C1 segment of cervical spinal cord (tissue), 14 donors: ENCODE measurements at regions not wholly inside any gene's neighbourhood (a gene's known extent, or its start where the extent isn't known, plus 50 kb on each side); places are given as distances from the start of the nearest gene placed in this dataset.
A peak's percentile ranks its signal among the peaks of the same experiment; 100 is the strongest.

ENCODE experiments used
- DNase-seq, 14 donors: peaks; one replicate each; lab custom pipeline; 2025; lab: John Stamatoyannopoulos, UW

DNA sequence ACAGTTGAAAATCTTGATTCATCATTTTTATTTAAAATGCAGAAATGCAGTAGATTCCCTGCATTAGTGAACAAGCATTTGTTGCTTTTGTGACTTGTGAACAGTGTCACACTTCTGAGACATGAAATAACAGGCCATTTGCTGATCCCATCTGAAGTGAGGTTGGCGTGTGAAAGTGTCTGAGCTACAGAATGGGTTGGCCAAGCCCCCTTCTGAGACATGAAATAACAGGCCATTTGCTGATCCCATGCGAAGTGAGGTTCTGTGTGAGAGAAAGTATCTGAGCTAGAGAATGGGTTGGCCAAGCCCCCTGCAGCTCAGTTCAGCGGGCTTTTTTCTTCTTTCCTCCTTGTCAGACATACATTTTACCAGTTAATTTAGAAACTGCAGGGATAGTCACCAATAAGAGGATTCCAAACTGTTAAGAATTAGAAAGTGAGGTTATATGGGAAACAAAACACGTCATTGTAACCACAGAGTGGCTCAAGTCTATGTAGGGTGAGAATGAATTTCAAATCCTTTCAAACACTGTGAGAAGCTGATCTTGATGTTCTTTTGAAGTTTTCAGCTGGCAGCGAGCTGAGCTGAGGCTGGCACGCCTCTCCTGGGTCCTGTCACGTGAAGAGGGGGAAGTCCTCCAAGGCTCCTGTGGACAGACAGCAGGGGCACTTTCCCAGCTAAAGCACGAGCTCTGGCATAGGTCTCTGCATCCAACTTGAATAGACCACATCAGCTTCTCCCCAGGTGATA is 339.2 kb upstream of the SALL3 start:
- DNase-seq, result no peak

DNA sequence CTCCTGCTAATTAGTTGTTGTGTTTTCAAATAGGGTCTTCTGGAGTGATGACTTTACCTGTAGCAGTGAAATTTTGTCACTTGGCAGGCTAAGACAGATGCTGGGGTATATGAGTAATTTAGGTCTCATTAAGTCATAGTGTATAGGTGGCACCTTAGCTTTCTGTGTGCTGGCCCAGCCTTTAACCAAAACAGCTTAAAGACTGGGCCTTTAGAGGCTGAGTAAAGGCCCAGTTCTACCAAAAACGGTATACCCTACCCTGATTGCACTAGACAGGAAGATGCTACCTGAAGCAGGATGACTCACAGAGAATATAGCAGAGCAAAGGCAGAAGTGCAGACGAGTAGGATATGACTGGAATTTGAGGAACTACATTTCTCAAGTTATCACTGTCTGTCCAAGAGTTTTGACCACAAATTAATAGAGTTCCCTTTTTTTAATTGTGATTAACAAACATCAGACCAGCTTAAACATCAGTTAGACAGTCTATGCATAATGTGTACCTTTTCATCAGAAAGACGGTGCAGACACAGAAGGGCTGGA is 337.9 kb upstream of the SALL3 start:
- no peak for DNase-seq

DNA sequence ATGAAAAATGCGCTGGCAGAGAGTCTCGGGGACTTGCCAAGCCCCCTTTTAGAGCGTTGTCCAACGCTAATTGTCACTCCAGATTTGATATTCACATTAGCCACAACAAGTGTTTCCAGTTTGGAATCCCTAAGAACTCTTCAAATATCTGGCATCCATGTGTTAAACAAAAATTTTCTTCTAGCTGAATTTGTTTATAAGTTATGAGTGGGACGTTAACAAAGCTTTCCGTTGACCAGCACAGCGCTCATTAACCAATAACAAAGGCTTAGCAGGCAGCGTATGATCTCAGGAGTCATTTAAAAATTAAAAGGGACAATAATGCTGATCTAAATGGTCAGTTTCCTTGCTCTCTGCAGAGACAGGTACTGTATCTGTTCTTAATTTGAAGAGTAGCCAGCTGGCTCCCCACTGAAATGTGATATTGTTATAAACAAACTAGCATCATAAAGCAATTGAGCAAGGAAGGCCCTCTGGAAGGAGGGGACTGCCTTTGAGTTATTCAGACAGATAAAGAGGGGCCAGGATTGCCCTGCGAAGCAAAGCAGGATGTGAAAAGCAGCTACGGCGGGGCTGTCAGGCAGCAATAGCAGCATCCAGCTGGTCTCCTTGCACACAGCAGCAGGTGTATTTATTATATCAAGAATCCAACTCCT is 337.2 kb upstream of the SALL3 start:
- DNase-seq, result no peak

DNA sequence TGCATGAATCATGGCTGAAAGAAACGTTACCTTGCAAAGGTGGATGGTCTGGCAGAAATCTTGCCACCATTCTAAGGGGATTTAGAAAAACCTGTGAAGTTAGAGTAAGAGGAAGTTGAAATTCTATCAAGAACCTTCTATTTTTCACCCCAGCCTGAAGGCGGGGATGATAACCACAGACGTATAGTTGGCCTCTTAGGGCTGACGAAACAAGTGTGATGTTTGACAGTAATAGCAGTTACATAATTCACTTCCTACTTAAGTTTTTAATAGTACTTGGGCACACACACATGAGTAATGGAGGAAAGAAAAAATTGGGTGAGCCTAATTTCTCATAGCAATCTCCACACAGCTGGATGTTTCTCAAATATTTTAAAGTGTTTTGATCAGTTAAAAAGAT is 336.6 kb upstream of the SALL3 start:
- DNase-seq, result no peak

DNA sequence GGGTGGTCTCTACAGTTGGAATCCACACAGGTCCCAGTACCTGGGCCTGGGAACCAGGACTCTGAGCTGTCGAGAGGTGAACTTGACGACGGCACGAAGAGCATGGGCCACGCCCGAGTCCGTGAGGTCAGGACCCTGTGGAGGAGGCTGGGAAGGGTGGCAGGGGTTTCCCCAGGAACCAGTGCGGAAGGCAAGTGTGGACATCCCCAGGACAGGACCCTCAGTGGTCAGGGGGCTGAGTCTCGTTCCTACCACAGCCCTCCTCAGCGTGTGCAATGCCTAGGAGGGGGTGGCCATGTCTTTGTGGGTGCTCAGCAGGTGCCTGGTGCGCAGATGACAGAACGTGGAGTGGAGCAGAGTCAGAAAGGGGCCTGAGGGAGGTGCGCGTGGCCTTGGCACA is 335.6 kb upstream of the SALL3 start:
- DNase-seq, result no peak

DNA sequence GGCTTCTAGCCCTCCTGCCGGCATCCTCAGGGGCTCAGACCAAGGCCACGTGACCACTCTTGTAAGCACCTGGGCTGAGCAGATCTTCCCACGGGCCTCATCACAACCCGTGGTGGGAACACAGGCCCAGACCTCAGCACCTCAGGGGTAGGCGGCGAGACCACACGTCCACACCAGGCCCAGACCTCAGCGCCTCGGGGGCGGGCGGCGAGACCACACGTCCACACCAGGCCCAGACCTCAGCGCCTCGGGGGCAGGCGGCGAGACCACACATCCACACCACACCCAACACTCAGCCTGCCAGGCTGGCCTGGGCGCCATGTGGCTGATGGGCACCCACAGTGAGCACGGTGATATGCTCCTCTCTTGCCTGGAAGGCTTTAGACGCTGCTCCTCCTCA is 334.4 kb upstream of the SALL3 start:
- no peak for DNase-seq

DNA sequence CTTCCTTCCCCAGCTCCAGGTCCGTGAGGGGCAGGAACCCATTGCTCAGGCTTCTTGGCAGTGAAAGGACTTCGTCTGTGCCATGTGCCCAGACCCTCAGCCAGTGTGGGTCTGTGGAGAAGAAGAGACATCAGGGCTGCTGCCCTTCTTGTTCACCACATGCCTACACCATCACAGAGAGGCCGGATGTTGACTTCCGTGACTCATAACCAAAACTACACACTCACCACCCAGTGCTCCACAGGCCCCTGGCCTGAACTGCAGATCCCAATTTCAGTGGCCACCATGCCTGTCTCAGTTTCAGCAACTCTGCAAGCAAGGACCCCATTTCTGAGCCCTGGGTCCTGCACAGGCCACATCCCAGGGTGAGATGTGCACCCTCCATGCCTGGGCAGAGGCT is 332.6 kb upstream of the SALL3 start:
- DNase-seq, result no peak

DNA sequence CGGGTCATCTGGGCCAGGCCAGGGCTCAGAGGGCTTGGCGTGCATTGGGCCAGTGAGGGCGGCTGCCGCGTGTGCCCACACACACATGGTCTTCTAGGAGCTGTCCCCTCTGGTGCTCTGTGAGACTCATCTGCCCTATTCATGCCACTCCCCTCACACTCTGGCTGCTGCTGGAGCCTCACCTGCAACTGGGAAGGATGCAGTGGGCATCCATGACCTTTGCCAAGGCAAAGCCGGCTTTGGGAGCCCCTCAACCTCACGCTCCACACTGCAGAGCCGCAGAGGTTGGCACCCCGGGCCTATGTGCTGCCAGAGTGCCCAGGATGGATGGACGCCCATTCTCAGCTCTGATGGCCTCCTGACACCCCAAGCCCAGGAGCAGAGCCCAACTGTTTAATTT is 330.2 kb upstream of the SALL3 start:
- DNase-seq, result no peak

DNA sequence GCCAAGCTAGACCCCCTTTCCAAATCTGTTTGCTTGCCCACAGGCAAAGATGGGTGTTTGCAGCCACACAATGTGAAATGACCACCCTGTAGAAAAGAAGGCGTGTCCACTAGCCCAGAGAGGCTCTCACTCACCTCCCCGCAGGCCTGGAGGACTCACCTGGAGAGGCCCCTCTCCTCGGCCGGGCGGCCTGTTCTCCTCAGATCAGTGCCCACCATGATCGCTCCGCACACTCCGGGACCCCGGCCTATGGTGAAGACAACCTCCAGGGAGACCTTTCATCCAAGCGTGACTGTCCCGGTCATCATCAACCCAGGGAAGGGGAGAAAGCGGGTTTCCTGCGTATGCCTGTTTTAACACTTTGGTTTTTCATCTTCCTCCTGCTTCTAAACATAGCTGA is 328.7 kb upstream of the SALL3 start:
- DNase-seq, result no peak

DNA sequence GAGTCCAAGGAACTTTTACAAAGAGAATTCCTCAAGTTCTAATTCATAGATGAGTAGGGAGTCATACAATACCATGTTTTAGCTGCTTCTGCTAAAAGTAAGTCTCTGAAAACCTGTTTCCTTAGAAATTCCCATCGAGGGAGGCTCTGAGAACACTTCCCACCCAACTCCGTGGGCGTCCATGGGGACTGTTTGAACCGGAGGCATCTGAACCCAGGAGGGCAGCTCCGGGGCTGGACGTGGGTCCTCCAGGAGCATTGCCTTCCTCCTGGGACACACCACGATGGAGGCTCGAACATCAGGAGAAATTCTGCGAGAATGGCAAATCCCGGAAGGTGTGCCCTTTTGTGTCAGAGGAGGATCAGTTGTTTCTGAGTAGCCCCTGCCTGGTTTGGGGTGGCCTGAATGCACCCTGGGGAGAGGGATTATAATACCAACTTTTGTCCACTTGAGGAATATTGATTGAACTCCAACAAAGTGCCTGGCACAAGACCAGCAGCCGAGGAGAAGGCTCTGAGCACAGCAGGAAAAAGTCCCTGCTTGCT is 327.5 kb upstream of the SALL3 start:
- no peak for DNase-seq

DNA sequence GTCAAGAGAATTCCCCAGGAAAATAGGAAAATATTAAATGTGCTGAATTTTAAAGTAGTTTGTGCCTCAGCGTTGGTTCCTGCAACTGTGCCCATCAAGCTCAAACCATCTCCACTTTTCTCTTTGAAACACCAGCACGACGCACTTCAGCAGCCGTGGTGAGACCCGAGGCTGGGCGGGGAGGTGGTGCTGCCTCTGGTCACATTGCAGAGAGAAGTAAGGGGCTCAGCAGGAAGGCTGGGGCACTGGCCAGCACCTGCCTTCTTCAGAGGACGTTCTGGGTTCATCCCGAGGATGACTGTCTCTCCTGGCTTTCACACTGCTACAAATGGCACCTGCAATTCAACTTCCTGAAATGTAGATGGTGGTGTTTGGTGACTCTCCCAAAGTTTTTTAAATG is 323.7 kb upstream of the SALL3 start:
- DNase-seq, result no peak

DNA sequence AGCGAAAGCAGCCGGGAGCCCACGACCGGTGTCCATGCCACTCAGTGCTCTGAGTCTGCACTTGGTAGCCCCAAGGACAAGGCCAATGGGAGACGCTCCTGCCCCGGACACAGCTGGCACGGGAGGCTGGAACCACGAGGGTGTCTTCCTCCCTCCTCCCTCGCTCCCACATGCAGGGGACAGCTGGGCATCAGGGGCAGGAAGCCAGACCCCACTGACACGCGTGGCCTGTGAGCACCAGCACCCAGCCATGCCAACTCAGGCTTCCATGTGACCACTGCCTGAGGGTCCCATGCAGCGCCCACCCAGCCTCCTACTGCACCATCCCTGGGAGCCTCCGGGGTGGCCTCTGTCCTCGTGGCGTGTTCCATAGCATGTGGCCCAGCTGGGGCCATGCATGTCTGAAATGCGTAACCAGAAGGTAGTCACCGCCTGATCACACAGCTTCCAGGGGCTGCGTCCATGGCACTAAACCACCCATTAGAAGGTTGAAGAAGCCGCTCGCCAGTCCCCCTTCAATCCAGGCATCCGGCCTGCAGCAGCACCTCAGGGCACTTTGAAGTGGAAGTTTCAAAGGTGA is 323.2 kb upstream of the SALL3 start:
- no peak for DNase-seq

DNA sequence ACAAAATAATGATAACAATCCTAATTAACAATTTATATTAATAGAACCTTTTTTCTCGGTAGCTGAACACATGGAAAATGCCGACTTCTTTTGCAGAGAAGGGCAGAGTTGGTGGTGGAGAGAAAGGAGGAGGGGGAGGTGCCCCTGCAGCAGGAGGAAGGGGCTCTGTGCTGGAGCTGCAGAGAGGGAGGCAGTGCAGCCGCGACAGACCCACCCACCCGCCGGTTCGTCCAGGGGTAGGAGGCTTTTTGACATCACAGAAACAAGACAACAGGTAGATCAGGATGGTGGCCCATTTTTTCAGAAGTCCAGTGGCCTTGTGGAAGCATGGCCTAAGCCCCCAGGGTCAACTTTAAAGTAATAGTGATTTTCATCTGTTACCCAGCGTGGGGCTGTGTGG is 321.1 kb upstream of the SALL3 start:
- DNase-seq, result no peak

DNA sequence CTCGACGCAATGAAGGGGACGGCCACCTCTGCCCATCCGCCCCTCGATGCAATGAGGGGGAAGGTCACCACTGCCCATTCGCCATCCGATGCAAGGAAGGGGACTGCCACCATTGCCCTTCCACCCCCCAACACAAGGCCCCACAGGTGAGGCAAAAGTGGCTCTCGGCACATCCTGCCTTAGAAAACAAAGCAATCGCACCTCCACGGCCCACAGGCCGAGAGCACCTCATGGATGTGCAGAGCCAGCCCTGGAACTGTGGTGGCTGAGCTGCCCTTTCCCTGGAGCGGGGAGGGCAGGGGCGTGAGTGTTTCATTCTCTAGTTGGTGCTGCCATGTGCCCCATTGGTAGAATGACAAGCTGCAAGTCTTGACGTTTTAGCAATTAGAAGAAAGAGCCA is 320.6 kb upstream of the SALL3 start:
- no peak for DNase-seq

DNA sequence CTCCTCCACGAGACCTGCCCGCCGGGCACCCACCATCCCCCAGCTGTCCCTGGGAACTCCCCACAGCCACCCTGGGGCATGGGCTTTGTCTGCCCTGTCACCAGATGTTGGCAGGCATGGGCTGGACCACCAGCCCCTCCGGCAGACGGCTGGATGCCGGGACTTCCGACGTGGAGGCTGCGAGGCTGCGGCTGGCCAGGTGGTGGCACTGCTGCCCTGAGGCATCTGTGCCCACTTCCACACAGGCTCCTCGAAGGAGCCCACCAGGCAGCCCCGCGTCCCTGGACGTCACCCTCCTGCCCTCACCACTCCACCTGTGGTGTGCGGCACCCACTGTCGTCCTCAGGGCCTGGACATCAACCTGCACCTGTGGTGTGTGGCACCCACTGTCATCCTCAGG is 319.9 kb upstream of the SALL3 start:
- DNase-seq, result peak in 2 of 14 donors; percentile 20 to 59

DNA sequence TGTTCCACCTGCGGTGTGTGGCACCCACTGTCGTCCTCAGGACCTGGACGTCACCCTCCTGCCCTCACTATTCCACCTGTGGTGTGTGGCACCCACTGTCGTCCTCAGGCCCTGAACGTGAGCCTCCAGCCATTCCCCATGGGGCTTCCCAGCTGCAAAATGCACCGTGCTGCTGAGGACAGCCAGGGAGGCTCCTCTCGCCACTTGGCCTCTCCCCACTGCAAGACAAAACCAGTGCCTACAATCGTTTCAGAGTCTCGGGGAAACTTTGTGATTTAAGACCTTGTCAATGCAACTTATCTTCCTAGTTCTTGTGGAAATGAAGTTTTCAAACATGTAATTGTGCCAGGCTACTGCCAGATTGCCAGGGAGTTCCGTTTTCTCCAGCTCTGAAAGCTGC is 319.3 kb upstream of the SALL3 start:
- DNase-seq, result no peak

DNA sequence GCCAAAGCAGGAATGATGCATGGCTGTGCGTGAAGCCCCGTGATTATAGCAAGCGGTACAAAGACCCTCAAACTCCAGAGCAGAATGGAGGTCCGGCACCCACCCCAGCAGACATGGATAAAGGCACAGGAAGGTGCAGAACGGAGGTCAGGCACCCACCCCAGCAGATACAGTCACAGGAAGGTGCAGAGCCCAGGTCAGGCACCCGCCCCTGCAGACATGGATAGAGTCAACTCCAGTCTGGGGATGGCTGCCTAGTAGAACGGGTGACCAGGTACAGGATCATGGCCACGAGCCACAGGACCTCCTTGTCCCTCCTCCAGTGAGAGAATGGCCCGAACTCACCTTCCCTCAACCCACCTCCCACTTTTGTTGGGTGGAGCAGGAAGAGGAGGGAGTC is 318.3 kb upstream of the SALL3 start:
- DNase-seq, result no peak

DNA sequence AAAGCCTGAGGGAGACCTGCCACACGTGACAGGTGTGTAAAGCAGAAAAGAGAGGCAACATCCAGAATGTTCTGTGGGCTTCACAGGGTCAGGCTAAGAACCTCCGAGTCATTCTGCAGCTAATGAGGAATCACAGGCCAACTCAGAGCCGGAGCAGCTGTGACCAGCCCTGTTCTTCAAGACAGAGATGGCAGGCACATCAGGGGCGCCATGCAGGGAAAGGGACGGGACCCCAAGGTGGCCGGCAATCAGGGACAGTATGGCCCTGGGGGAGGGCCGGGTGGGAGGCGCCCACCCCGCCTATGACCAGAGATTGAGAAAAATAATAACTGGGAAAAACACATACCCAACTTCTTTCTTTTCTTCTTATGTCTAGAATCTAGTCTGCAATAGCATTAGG is 316.7 kb upstream of the SALL3 start:
- no peak for DNase-seq

DNA sequence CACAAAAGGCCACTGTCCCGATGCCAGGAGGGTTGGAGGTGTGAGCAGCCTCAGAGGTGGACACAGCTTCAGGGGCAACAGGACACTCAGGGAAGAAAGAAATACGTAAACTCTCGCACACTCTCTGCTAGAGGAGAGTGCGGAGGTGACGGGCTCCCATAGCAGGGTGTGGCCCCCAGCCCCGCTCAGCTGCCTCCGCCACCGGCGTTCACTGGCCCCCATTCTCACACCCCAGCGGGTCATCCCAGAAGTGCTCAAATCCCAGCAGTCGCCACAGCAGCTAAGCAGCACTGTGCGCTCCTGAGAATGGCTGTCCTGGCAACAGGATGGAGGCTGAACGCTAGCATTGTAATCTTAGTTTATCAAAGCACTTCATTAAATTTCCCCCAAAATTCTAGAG is 315.6 kb upstream of the SALL3 start:
- DNase-seq, result no peak

DNA sequence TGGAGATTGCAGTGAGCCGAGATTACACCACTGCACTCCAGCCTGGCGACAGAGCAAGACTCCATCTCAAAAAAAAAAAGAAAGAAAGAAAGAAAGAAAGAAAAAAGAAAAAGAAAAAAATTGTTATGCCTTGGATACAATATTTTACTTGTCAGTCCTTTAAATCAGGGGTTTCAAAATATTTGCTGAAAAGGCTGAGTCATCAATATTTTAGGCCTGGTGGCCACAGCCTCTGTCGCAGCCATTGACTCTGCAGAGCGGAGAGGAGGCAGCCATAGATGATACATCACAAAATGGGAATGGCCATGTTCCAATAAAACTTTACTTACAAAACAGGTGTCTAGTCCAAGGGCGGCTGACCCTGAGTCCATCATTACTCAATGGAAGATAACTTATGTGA is 314.8 kb upstream of the SALL3 start:
- DNase-seq, result no peak

DNA sequence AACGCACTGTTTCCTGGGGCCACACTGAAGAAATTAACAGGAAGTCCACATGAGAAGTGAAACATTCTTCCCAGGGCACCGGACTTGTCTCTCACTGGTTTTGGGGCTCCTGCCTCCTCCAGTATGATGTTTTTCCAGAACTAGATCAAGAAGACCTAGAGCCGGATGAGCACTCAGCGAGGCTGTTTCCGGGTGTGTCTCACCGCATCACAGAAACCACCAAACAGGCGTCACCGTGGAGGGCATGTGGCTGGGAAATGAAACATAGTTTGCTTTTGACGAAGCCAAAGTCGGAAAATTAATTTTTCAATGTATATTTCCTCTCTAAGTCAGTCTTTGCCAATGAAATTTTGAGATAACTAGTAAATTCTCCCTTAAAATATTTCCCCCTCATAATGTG is 314.0 kb upstream of the SALL3 start:
- DNase-seq, result no peak

DNA sequence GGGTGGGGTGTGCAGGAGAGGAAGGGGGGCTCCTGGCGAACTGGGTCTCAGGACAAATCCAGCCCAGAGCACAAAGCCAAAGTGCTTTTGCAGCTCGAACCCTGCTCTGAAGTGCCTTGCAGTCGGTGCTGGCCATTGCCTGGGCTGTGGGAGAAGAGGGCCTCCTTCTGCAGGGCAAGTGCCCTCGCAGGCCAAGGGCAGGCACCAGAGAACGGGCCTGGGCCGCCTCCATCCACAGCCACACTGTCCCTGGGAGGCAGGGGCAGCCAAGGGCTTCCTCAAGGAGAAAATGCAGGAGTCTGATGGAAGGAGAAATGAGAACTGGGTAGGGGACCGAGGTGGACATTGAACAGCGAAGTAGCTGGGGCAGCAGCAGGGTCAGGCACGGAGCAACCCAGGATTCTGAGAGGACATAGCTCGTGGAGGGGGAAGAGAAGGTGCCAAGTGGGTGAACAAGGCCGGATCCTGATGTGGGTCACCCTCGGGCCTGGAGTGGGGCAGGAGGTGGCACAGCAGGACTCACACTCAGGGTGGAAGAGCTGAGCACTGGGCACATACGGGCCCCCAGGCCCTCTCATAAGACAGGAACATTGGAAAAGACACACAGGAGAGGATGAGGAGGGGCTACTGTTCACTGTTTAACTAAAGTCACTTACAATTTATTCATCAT is 312.8 kb upstream of the SALL3 start:
- DNase-seq, result no peak
